Right lobe of liver (tissue), 6 donors: ENCODE measurements at regions not wholly inside any gene's neighbourhood (a gene's known extent, or its start where the extent isn't known, plus 50 kb on each side); places are given as distances from the start of the nearest gene placed in this dataset.
A peak's percentile ranks its signal among the peaks of the same experiment; 100 is the strongest.

Source experiments
- ATAC-seq, 4 donors: fragments of 200-7000 bp; cut with Tn5 transposase; one replicate each; pipeline ENCODE4 v1.9.1; 2020; ENCODE audit warnings: mild to moderate bottlenecking in 4 of 4, moderate library complexity in 4 of 4
- DNase-seq, 3 donors: peaks; one replicate each; pipeline ENCODE4 v3.0.0-alpha.2; 2020
- H3K27ac ChIP-seq, 3 donors: fragments of 200-600 bp; one replicate each; pipeline ENCODE4 v1.8.0; 2022
- H3K27me3 ChIP-seq, 2 donors: fragments of 200-600 bp; one replicate each; pipeline ENCODE4 v1.8.0; 2022
- H3K36me3 ChIP-seq, 4 donors: fragments of 200-600 bp; sonication (generic) in 1 of 4; one replicate each; pipeline versions ENCODE4 v1.5.1 to v1.8.0; 2017 to 2022; ENCODE audit warnings: control low read depth in 1 of 4
- H3K4me1 ChIP-seq, 4 donors: fragments of 200-600 bp; sonication (generic) in 1 of 4; one replicate each; pipeline versions ENCODE4 v1.5.1 to v1.8.0; 2017 to 2022; ENCODE audit warnings: control low read depth in 1 of 4
- H3K4me3 ChIP-seq, 3 donors: fragments of 200-600 bp; one replicate each; pipeline ENCODE4 v1.8.0; 2022
- H3K9me3 ChIP-seq, 4 donors: fragments of 200-600 bp; sonication (generic) in 1 of 4; one replicate each; pipeline versions ENCODE4 v1.5.1 to v1.8.0; 2017 to 2022; ENCODE audit warnings: control low read depth in 1 of 4
- CTCF ChIP-seq, 4 donors: fragments of 200-600 bp in 3 of 4; fragments of 450-650 bp in 1 of 4; IDR thresholded peaks; one replicate each; pipeline versions ENCODE4 v1.5.1 to v1.8.0; 2016 to 2022; ENCODE audit warnings: antibody characterized with exemption in 4 of 4, mild to moderate bottlenecking in 2 of 4
- POLR2A ChIP-seq: fragments of 450-650 bp; IDR thresholded peaks from one replicate; pipeline ENCODE4 v1.6.1; 2017; ENCODE audit warnings: antibody characterized with exemption, mild to moderate bottlenecking
- WGBS: methylation state at CpG from one replicate; pipeline ENCODE4 v1.1.6; 2018; ENCODE audit warnings: low coverage, low lambda C conversion rate; ENCODE audit not compliant: insufficient coverage; ENCODE audit errors: missing lambda C conversion rate; 5-methylcytosine and 5-hydroxymethylcytosine counted together
- intact Hi-C, 2 donors: fragments of 100-400 bp; cut with DNase I; formaldehyde crosslinking; loops; one replicate each; pipeline versions ENCODE4 v1.11.2 to v1.14.1; 2022
- donor health status: DM: no; HTN: yes; CAD: no.
- donor health status: DM: no; HTN: no; CAD: no.
- donor health status: DM: no; HTN: no; CAD: no.
- donor health status: DM: no; HTN: yes; CAD: no.
- donor health status: DM: no; HTN: yes; CAD: no.

GRCh38 chr2:239735829-239736357, 289.2 kb downstream of the NDUFA10 start:
- ATAC-seq (peak in 1 of 4 donors; percentile 12), DNase-seq (peak in 1 of 3 donors; percentile 30)
- Histone ChIP-seq H3K27me3 (no peaks in the 10 kb centered on the region), H3K4me3 (no peak overlapping the region), H3K27ac (no peak overlapping the region), H3K4me1 (no peaks in the 10 kb centered on the region), H3K9me3 (no peaks in the 10 kb centered on the region), H3K36me3 (no peaks in the 10 kb centered on the region)
- 20% methylated on average over 1 of the region's 16 CpGs for WGBS
- intact Hi-C loops, result no loop called here
- no peak for TF ChIP-seq CTCF (IDR thresholded peaks at IDR 0.05)
- no peak for TF ChIP-seq POLR2A

- Histone ChIP-seq H3K9me3 (no peaks in the 10 kb centered on the region), H3K4me1 (no peaks in the 10 kb centered on the region), H3K27me3 (no peaks in the 10 kb centered on the region), H3K27ac (no peak overlapping the region), H3K4me3 (no peak overlapping the region), H3K36me3 (no peaks in the 10 kb centered on the region)
- intact Hi-C loops, result no loop called here
- DNase-seq (peak in 1 of 3 donors; percentile 36), ATAC-seq (no peak)
- 80% methylated on average over 3 of the region's 23 CpGs for WGBS
- TF ChIP-seq POLR2A (no peak), CTCF (IDR thresholded peaks at IDR 0.05) (no peak)
Observed at GRCh38 chr2:239735131-239735828, 289.9 kb downstream of the NDUFA10 start.

DNA sequence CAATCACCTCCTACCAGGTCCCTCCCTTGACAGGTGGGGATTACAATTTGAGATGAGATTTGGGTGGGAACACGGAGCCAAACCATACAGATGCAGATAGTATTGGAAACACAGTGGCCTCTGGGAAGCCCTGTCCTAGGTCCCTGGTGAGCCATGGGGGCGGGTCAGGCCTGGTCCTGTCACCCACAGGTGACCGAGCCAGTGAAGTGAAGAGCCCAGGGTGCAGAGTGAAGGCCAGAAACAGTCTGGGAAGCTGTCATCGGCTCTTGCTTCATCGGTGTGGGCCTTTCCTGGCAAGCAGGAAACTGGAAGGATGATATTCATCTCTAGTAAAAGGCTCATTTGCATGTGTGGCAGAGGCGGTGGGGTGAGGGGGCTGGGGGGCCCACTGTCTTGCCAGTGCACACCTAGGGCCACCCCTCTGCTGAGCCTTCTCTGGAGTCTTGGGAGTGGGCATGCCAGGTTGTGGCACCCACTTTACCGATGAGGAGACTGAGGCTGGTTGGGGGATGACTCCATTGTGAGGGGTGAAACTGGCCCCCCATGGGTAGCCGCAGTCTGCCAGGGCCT, 290.6 kb downstream of the NDUFA10 start:
- WGBS, result 71% methylated on average over 2 of the region's 8 CpGs
- no peak for TF ChIP-seq POLR2A
- no peak for TF ChIP-seq CTCF (IDR thresholded peaks at IDR 0.05)
- DNase-seq (peak in 1 of 3 donors; percentile 22), ATAC-seq (no peak)
- Histone ChIP-seq H3K27ac (no peak overlapping the region), H3K4me1 (no peaks in the 10 kb centered on the region), H3K4me3 (no peak overlapping the region), H3K27me3 (no peaks in the 10 kb centered on the region), H3K36me3 (no peaks in the 10 kb centered on the region), H3K9me3 (no peaks in the 10 kb centered on the region)
- intact Hi-C loops, result no loop called here

DNA sequence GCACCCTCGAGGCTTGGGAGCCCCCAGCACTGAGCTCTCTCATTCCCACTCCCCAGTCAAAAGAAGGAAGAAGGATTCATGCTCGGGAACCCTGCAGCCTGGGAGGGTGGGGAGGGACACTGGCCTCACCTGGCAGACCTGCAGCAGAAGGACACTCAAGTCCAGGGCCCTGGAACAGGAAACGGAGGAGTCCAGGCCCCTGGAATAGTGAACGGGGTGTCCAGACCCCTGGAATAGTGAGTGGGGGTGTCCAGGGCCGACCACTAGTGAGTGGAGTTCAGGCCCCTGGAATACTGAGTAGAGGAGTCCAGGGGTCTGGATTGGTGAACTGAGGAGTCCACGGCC, 292.5 kb downstream of the NDUFA10 start:
- TF ChIP-seq POLR2A, result no peak
- no peak for TF ChIP-seq CTCF (IDR thresholded peaks at IDR 0.05)
- WGBS, result 33% methylated on average over 4 of the region's 6 CpGs
- intact Hi-C loops, result no loop called here
- Histone ChIP-seq H3K36me3 (no peaks in the 10 kb centered on the region), H3K27me3 (no peaks in the 10 kb centered on the region), H3K4me1 (no peaks in the 10 kb centered on the region), H3K4me3 (no peak overlapping the region), H3K27ac (no peak overlapping the region), H3K9me3 (no peaks in the 10 kb centered on the region)
- DNase-seq (peak in 1 of 3 donors; percentile 18), ATAC-seq (no peak)
